AG04450 (cell line): ENCODE measurements at regions not wholly inside any gene's neighbourhood (a gene's known extent, or its start where the extent isn't known, plus 50 kb on each side); places are given as distances from the start of the nearest gene placed in this dataset.
"Not testable (repeated sequence)": the region's sequence is repeated elsewhere in the genome, so short reads cannot be mapped to it uniquely, and the experiment has no call there.

Experiments
- CTCF ChIA-PET: fragments of 300-600, 350-600 bp; formaldehyde crosslinking; extraction: SDS; loops from one replicate; lab custom pipeline; 2022; ENCODE audit warnings: antibody characterized with exemption, inconsistent platforms; lab: Charles Lee
- POLR2A ChIA-PET: fragments of 350-600 bp; formaldehyde crosslinking; extraction: SDS; loops from one replicate; lab custom pipeline; 2021; ENCODE audit warnings: antibody characterized with exemption, inconsistent platforms; lab: Yijun Ruan, JAX
- DNase-seq: peaks from one replicate; pipeline ENCODE4 v3.0.0-alpha.2; 2011; ENCODE audit warnings: low read depth, low spot score
- H3K27ac ChIP-seq: one replicate; pipeline ENCODE4 v1.5.1; 2012; ENCODE audit warnings: low read depth, low read length, control low read depth
- H3K27me3 ChIP-seq: one replicate; pipeline ENCODE4 v1.6.0; 2012; ENCODE audit warnings: low read length; ENCODE audit not compliant: control insufficient read depth, insufficient read depth
- H3K4me3 ChIP-seq: 2 replicates; pipeline ENCODE4 v1.5.1; 2011; ENCODE audit warnings: mild to moderate bottlenecking, low read depth, low read length, control low read depth
- H3K9me3 ChIP-seq: 2 replicates; pipeline ENCODE4 v1.5.1; 2012; ENCODE audit warnings: low read length; ENCODE audit not compliant: control insufficient read depth, insufficient read depth
- CTCF ChIP-seq: IDR thresholded peaks from 2 replicates; pipeline ENCODE4 v1.5.1; 2011; ENCODE audit warnings: low read depth, low read length, control low read depth, inconsistent platforms

GRCh38 chr2:226164512-226164911 is 635.1 kb downstream of the IRS1 start:
- Histone ChIP-seq H3K27me3 (no peaks in the 10 kb centered on the region), H3K9me3 (no peaks in the 10 kb centered on the region), H3K27ac (no peak overlapping the region), H3K4me3 (no peak overlapping the region)
- ChIA-PET POLR2A (no interaction called here), CTCF (no interaction called here)
- TF ChIP-seq CTCF = no peak
- DNase-seq = no peak

- H3K27me3 ChIP-seq, POLR2A ChIA-PET, H3K27ac ChIP-seq, DNase-seq, H3K4me3 ChIP-seq, CTCF ChIA-PET, H3K9me3 ChIP-seq: not testable (repeated sequence)
Observed at GRCh38 chr2:226160617-226161016, 639.0 kb downstream of the IRS1 start.

GRCh38 chr2:226159875-226160479 is 639.6 kb downstream of the IRS1 start:
- no peaks in the 10 kb centered on the region for H3K9me3 ChIP-seq
- no peak overlapping the region for H3K27ac ChIP-seq
- ChIA-PET CTCF (no interaction called here), POLR2A (no interaction called here)
- no peaks in the 10 kb centered on the region for H3K27me3 ChIP-seq
- TF ChIP-seq CTCF = no peak
- no peak for DNase-seq
- H3K4me3 ChIP-seq = no peak overlapping the region

- CTCF ChIA-PET = no interaction called here
- TF ChIP-seq CTCF = no peak
- H3K27ac ChIP-seq = no peak overlapping the region
- DNase-seq = no peak
- H3K9me3 ChIP-seq = no peaks in the 10 kb centered on the region
- no peaks in the 10 kb centered on the region for H3K27me3 ChIP-seq
- no peak overlapping the region for H3K4me3 ChIP-seq
- POLR2A ChIA-PET = no interaction called here
Observed at GRCh38 chr2:226158940-226159339, 640.7 kb downstream of the IRS1 start.

- CTCF ChIA-PET = no interaction called here
- no peaks in the 10 kb centered on the region for H3K9me3 ChIP-seq
- no peak for DNase-seq
- no peak overlapping the region for H3K27ac ChIP-seq
- no peak for TF ChIP-seq CTCF
- H3K4me3 ChIP-seq = no peak overlapping the region
- POLR2A ChIA-PET = no interaction called here
- H3K27me3 ChIP-seq = no peaks in the 10 kb centered on the region
Observed at GRCh38 chr2:226158229-226158628, 641.4 kb downstream of the IRS1 start.
